Right renal cortex interstitium (tissue), 3 donors: ENCODE measurements at regions not wholly inside any gene's neighbourhood (a gene's known extent, or its start where the extent isn't known, plus 50 kb on each side); places are given as distances from the start of the nearest gene placed in this dataset.
"Not testable (repeated sequence)": the region's sequence is repeated elsewhere in the genome, so short reads cannot be mapped to it uniquely, and the experiment has no call there.

Source experiments
- DNase-seq, 3 donors: peaks; one replicate each; pipeline ENCODE4 v3.0.0-alpha.2; 2013; ENCODE audit warnings: low read depth in 3 of 3, low spot score in 2 of 3

DNA sequence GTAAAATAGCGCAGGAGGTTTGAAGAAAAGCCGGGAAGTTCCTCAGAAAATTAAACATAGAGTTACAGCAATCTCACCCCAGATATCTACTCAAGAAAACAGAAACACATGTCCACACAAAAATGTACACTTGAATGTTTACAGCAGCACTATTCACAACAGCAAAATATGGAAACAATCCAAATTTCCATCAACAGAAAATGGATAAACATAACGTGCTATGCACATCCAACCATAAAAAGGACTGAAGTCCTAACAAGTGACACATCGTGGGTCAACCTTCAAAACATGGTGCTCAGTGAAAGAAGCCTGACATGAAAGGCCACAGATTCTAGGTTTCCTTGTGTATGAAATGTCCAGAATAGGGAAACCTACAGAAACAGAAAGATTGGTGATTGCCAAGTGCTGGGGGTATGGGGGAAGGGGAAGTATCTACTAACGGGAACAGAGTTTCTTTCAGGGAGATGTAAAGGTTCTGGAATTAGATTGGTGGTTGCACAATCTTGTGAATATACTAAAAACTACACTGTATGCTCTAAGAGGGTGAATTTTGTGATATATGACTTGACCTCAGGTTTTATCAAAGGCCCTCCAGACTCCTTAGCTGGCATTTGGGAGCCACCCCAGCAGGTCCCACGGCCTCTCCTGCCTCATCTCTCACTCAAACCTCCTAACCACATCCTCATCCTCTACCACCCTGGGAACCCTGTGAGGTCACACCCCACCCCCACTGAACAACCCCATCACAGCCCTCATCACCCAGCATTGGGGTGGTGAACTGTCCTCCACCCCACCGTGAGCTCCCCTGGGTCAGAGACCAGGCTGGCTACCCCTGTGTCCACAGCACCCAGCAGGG lies 69.2 kb upstream of the PRR5 start:
- no peak for DNase-seq

DNA sequence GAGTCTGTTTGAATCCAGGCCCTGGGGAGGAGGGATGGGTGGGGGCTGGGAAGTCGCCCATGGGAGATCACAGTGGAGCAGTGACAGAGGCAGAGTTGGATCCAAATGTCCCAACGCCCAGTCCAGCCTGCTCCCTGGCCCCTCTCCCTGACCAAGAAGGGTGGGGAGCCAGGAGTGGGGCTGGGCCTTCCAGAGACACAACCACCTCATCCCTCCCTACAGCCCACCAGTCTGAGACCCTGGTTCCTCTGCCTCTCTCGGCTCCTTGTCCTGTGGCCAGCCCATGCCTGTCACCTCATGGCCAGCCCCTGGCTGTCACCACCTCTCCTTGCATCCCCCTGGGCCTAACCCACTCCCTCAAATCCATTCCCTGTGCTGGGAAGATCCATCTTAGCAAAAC lies 71.2 kb upstream of the PRR5 start:
- no peak for DNase-seq

DNA sequence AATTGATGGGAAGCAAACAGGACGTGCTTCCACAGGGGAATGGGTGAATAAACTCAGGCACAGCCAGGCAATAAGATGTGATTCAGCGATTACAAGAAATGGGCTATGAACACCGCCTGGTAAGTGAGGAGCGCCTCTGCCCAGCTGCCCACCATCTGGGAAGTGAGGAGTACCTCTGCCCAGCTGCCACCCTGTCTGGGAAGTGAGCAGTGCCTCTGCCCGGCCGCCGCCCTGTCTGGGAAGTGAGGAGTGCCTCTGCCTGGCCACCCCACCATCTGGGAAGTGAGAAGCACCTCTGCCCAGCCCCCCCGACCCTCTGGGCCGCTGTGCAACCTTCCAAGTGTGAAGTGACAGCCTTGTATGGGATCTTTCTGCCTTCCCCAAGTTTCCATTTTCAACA lies 73.2 kb upstream of the PRR5 start:
- no peak for DNase-seq

DNA sequence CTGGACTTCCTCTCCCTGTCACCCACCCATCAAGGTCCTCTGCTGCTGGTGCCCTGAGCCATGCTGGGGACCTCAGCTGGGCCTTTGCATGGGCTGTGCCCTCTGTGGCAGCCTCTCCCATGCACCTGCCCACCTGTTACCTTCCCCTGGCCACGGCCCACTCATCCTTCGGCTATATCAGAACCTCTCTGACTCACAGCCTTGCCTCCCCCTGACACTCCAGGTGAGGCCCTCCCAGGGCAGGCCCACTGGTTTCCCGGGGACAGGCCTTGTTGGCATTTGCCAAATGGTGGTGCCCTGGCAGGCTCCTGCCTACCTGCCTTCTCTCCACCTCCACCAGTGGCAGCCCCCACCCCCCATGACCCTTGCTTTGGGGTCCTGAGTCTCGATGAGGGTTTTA lies 73.7 kb upstream of the PRR5 start:
- DNase-seq, result no peak

DNA sequence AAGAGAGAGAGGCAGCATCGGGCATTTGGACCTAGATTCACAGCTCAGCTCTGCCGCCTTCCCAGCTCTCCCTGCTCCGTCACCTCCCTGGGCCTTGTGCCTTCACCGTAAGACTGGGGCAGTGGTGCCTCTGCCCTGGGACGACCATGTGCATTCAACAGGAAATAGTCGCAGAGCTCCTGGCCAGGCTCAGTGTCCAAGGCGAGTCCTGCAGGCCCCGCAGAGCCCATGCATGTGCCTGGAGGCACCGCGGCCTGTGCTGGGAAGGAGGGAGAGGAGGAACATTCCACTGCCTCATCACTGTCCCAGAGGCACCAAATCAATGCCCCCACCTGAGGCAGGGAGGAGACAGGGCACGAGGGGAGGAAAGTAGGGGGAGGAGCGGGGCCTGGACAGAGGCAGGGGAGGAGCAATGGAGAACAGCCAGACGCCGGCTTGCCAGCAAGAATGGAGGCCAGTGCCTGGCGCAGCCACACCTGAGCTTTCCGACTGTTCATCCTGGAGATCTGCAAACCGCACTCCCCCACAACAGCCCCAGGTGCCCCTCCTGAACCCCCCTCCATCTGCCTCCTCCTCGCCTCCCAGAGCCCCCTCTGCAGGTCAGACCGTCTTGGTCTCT lies 74.4 kb upstream of the PRR5 start:
- DNase-seq, result no peak

DNA sequence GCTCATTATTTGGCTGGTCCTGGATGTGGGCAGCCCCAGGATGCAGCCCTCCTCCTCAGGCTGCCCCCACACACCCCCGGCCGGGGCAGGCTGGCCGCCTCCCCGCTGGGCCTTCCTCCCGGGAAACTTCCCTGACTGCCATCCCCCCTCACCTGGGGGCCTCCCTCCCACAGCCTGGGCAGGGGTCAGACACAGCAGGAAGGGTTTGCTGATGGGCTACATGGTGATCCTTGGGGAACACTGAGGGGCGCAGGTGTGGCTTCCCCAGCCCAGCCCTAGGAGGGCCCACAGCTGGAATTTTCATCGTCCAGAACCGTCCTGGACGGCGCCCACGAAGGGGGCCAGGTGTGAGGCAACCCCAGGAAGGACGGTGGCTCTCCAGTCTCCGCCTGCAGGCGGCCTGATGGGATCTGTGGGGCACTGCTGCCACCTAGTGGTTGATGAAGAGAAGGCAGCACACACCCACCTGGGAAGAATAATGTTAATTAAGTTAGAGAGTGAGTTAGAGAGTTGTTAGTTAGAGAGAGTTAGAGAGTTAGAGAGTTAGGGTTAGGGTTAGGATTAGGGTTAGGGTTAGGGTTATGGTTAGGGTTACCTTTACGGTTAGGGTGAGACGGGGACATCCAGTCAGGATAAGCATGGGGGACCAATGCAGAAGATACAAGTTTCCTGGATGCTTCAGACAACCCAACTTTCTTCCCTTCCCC lies 75.9 kb upstream of the PRR5 start:
- DNase-seq, result peak; percentile 37 to 45 (median 45)

DNA sequence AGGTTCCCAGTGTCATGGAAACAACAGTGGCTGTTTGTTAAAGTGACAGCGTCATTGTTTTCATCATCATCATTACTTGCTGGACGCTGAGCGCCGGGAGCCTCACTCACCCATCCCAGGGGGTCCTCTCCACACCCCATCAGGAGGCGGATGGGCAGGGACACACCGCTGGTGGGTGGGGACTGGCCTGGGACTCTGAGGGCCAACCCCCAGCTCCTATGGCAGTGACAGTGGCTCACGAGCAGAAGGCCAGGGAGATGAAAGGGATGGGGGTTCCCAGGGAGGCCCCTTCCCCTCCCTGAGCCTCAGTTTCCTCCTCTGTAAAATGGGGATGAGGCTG lies 76.6 kb upstream of the PRR5 start:
- DNase-seq, result no peak

DNA sequence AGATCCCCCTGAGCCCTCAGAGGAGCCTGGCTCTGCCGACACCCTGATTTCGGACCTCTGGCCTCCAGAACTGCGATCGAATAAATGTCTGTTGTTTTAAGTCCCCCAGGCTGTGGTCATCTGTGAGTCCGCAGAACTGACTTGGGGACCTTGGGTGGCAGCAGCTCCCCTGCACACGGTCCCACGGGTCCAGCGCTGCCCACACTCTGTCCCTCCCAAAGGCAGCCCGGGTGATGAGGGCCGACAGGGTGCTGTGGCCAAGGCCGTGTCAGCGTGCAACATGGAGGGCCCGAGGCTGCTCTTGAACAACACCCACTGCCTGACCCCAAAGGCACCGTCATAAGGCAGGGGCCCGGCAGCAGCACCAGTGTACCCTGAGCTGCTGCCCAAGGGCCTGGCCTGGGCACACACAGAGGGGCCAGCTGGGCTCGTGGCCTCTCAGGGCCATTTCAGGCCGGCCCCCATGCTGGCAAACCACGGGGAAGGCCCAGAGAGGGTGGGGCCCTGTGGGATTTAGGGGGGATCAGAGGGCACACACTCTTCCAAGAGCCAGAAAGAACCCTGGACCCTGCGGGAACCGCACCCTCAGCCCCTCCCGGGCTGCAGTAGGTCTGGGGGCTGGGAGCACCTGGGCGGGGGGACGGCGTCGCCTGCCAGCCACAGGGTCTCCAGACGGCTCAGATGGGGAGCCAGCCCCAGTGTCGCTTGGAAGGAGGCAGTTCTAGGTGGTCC lies 77.1 kb upstream of the PRR5 start:
- no peak for DNase-seq

DNA sequence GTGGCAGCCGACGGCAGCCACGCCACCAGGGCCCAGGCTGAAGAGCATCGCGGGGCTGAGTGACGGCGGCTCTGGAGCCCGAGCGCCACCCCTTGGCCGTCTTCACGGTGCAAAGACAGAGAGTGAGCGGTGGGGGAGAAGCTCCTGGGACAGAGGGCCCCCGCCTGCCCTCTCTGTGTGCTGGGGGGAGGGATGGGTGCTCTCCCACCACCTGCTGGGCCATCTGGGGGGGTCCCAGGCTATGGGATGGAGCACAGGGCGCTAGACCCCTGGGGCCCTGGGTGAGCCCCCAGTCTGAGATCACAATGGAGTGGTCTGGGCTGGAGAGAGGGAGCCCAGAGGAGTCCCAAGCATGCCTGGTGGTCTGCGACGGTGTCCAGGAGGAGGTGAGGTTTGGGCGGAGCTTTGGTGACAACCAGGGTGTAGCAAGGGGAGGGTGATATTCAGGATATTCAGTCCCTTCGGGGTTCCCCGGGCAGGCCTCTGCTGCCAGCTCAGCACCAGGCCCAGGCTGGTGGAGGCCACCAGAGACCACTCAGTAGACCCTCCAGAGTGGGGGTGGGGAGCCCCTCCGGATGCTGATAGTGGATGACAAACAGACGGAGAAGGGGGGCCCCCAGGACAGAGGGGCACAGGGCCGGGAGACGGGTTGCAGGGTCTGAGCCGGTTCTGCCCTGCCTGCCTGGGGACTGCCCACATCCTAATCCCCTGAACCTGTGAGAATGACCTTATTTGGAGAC lies 78.1 kb upstream of the PRR5 start:
- DNase-seq, result no peak

DNA sequence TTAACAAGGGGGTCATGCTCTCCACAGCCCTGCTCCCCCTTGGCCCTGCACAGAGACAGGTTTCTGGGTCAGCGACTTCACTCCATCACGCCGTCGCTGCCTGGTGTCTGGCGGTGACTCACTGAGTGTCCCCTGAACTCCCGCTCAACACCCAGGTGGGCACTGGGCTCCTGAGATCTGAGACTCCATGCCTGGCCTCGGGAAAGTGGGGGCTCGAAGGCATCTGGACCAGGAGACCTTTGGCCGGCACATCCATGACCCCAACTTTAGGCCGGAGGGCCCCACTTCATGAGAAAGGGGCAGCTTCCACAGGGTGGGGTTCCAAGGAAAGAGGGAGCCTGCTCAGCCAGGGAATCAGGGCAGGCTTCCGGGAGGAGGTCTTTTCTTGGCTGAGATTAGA lies 79.3 kb upstream of the PRR5 start:
- no peak for DNase-seq

DNA sequence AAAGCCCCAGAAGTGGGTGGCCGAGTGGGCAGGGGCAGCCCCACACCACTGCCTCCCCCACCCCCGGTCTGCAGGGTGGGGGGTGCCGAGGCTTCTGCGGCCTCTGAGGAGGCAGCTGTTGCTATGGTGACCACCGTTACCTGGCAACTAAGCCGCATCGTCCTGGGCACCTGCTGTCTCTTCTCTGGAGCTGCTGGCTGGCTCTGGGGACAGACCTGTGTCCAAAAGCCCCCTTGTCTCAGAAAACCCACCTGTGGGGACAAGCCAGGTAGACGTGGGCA lies 79.9 kb upstream of the PRR5 start:
- no peak for DNase-seq

DNA sequence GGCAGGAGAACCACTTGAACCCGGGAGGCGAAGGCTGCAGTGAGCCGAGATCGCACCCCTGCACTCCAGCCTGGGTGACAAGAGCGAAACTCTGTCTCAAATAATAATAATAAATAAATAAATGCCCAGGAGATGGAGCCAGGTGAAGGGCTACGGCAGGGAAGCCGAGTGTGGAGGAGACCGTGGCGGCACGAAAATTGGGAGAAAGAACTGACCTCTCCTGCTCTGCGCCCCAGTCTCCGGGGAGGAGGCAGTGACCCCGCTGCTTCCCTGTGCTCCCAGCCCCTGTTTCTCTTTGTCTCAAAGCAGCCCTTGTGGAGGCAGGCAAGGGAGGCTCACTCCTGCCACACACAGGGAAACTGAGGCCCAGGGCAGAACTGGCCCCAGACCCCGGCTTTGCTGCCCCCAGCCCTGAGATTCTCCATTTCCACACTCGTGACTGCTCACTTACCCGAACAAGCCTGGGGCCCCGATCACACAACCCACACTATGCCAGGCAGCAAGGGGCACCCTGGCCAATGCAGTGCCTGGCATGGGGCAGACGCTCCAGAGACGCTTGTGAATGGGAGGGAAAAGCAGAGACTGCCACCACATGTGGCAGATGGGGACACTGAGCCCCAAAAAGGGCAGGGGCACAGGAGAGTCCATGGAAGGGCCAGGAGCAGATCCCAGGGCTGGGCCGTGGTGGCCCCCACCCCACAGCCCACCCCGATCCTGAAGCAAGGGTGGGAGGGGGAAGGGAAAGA lies 80.4 kb upstream of the PRR5 start:
- no peak for DNase-seq

DNA sequence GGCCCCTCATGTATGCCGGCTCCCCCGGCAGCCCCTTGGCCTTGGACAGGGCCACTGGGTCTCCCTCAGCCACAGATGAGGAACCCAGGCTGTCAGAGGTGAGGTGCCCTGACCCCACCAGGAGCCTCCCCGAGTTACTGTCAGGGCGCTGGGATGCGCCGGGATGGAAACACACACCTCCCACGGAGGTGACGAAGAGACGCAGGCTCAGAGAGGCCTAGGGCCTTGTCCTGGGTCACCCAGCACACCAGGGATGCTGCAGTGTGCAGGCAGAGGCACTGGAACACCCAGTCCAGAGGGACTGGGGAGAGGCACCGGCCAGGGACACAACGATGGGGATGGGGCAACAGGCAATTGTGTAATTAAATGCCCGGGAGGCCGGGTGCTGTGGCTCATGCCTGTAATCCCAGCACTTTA lies 81.2 kb upstream of the PRR5 start:
- no peak for DNase-seq

DNA sequence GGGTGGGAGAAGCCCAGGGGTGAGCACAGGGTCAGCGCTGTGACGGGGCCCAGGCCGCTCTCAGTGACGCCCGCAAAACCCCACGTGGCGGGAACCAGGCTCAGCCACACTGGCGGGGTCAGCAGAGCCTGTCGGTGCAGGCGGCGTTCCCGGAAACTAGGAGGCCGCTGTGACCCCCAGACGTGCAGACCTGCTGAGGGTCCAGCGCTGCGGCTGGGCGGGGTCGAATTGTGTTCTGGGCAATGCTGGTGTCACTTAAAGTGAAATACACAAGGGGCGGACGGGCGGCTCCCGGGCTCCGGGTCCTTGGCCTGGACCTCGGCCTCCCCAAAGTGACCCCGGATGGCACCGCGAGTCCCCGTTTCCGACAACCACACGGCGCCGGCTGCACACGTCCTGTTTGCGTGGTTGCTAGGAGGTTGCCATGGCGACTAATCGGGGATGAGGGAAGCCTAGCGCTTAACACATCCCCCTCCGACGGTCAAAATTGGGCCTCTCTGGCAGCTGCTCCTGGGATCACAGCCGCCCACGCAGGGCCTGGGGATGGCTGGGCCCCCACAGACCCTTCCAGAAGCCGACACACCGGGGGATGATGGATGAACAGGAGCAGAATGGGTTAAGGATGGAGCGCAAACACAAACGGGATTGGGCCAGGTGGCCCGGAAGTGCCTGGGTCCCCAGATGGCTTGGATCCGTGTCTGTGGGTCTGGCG lies 81.7 kb upstream of the PRR5 start:
- DNase-seq, result peak in 2 of 3 donors; percentile 33 to 72

DNA sequence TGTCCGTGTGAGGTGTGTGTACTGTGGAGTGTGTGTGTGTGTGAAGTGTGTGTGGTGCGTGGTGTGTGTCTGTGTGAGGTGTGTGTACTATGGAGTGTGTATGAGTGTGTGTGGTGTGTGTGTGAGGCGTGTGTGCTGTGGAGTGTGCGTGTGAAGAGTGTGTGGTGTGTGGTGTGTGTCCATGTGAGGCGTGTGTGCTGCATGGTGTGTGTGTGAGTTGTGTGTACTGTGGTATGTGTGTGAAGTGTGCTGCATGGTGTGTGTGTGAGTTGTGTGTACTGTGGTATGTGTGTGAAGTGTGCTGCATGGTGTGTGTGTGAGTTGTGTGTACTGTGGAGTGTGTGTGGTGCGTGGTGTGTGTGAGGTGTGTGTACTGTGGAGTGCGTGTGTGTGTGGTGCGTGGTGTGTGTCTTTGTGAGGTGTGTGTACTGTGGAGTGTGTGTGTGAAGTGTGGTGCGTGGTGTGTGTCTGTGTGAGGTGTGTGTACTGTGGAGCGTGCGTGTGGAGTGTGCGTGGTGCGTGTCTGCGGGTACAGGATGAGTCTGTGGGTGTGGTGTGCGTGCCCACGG lies 82.4 kb upstream of the PRR5 start:
- DNase-seq, result not testable (repeated sequence)

DNA sequence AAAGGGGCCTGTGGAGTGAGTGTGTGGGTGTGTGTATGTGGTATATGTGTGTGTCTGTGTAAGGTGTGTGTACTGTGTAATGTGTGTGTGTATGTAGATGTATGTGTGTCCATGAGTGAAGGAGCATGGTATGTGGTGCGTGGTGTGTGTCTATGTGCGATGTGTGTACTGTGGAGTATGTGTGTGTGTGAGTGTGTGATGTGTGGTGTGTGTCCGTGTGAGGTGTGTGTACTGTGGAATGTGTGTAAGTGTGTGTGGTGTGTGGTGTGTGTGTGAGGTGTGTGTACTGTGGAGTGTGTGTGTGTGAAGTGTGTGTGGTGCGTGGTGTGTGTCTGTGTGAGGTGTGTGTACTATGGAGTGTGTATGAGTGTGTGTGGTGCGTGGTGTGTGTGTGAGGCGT lies 83.1 kb upstream of the PRR5 start:
- not testable (repeated sequence) for DNase-seq

DNA sequence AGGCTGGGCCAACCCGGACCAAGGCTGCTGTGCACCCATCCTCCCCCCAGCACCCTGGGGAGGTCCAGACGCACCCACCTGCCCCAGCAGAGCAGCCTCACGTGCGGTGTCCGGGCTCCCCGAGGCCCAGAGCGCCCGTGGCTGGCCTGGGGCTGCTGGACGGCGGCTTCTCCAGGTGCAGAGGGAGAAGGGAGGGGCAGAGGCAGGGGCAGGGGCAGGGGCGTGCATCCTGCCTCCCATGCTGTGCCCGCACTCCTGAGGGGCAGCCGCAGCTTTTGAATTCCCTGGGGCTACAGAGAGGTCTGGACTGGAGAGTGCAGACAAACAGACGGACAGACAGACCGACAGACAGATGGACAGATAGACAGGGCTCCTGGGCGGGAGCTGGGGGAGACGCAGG lies 83.6 kb upstream of the PRR5 start:
- DNase-seq, result no peak

DNA sequence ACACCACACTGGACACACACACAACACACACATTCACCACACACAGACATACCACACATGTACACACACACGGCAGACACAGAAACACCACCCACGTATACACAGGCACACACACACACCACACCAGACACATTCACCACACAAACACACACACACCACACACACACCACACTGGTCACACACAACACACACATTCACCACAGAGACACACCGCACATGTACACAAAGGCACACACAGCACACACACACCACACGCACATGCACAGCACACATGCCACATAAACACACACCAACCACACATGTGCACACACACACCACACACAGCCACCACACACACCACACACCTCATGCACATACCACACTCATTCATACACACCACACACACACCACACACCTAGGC lies 84.2 kb upstream of the PRR5 start:
- no peak for DNase-seq
